GM19025 (cell line): ENCODE measurements at regions not wholly inside any gene's neighbourhood (a gene's known extent, or its start where the extent isn't known, plus 50 kb on each side); places are given as distances from the start of the nearest gene placed in this dataset.
"Not testable (repeated sequence)": the region's sequence is repeated elsewhere in the genome, so short reads cannot be mapped to it uniquely, and the experiment has no call there.

Experiments used
- ATAC-seq: cut with Tn5 transposase; IDR thresholded peaks from one replicate; pipeline ENCODE4 v1.9.1; 2021; ENCODE audit warnings: mild to moderate bottlenecking, low read depth, moderate library complexity; ENCODE audit not compliant: unreplicated experiment

- ATAC-seq, result no peak
Measured at GRCh38 chr5:162752612-162753011, 684.8 kb upstream of the CCNG1 start.

GRCh38 chr5:162762119-162762518 lies 675.3 kb upstream of the CCNG1 start:
- ATAC-seq, result no peak

GRCh38 chr5:162769019-162769418 lies 668.4 kb upstream of the CCNG1 start:
- ATAC-seq, result no peak

GRCh38 chr5:162785673-162786072 lies 651.7 kb upstream of the CCNG1 start:
- no peak for ATAC-seq

GRCh38 chr5:162786234-162786633 lies 651.2 kb upstream of the CCNG1 start:
- ATAC-seq, result no peak

GRCh38 chr5:162796507-162796906 lies 640.9 kb upstream of the CCNG1 start:
- ATAC-seq, result no peak

GRCh38 chr5:162800301-162800700 lies 637.1 kb upstream of the CCNG1 start:
- no peak for ATAC-seq

- no peak for ATAC-seq
Measured at GRCh38 chr5:162801235-162801634, 636.2 kb upstream of the CCNG1 start.

- ATAC-seq, result no peak
Measured at GRCh38 chr5:162806195-162806594, 631.2 kb upstream of the CCNG1 start.

GRCh38 chr5:162811071-162811470 lies 626.3 kb upstream of the CCNG1 start:
- no peak for ATAC-seq

- no peak for ATAC-seq
Measured at GRCh38 chr5:162816816-162817215, 620.6 kb upstream of the CCNG1 start.

- no peak for ATAC-seq
Measured at GRCh38 chr5:162817364-162817763, 620.0 kb upstream of the CCNG1 start.

GRCh38 chr5:162821664-162822063 lies 615.7 kb upstream of the CCNG1 start:
- not testable (repeated sequence) for ATAC-seq

- ATAC-seq, result no peak
Measured at GRCh38 chr5:162824360-162824759, 613.0 kb upstream of the CCNG1 start.

GRCh38 chr5:162837155-162837554 lies 600.2 kb upstream of the CCNG1 start:
- ATAC-seq, result no peak

GRCh38 chr5:162842727-162843126 lies 594.7 kb upstream of the CCNG1 start:
- no peak for ATAC-seq

- ATAC-seq, result no peak
Measured at GRCh38 chr5:162852134-162852533, 585.3 kb upstream of the CCNG1 start.

- ATAC-seq, result no peak
Measured at GRCh38 chr5:162858770-162859169, 578.6 kb upstream of the CCNG1 start.

- ATAC-seq, result no peak
Measured at GRCh38 chr5:162870966-162871365, 566.4 kb upstream of the CCNG1 start.

GRCh38 chr5:162882629-162883028 lies 554.8 kb upstream of the CCNG1 start:
- ATAC-seq, result no peak

GRCh38 chr5:162886717-162887116 lies 550.7 kb upstream of the CCNG1 start:
- ATAC-seq, result no peak

- no peak for ATAC-seq
Measured at GRCh38 chr5:162888268-162888667, 549.1 kb upstream of the CCNG1 start.

- no peak for ATAC-seq
Measured at GRCh38 chr5:162911873-162912272, 525.5 kb upstream of the CCNG1 start.
